Tibial nerve (tissue), 3 donors: ENCODE measurements at regions not wholly inside any gene's neighbourhood (a gene's known extent, or its start where the extent isn't known, plus 50 kb on each side); places are given as distances from the start of the nearest gene placed in this dataset.

ENCODE experiments used
- EP300 ChIP-seq, 2 donors: sonication (generic); formaldehyde crosslinking; IDR thresholded peaks; one replicate each; pipeline ENCODE4 v1.6.1; 2017; ENCODE audit warnings: antibody characterized with exemption in 2 of 2, mild to moderate bottlenecking in 1 of 2
- POLR2A ChIP-seq, 2 donors: fragments of 450-650 bp; IDR thresholded peaks; one replicate each; pipeline ENCODE4 v1.6.1; 2017; ENCODE audit warnings: antibody characterized with exemption in 2 of 2, mild to moderate bottlenecking in 2 of 2, moderate library complexity in 2 of 2

- TF ChIP-seq POLR2A (IDR thresholded peaks at IDR 0.05): no peak
- peak in 1 of 2 donors; percentile 18 for TF ChIP-seq EP300 (IDR thresholded peaks at IDR 0.05)
Observed at GRCh38 chr9:119044806-119045205, 324.4 kb downstream of the BRINP1 start.
